ENCODE measurements at regions not wholly inside any gene's neighbourhood (a gene's known extent, or its start where the extent isn't known, plus 50 kb on each side); places are given as distances from the start of the nearest gene placed in this dataset.

DNA sequence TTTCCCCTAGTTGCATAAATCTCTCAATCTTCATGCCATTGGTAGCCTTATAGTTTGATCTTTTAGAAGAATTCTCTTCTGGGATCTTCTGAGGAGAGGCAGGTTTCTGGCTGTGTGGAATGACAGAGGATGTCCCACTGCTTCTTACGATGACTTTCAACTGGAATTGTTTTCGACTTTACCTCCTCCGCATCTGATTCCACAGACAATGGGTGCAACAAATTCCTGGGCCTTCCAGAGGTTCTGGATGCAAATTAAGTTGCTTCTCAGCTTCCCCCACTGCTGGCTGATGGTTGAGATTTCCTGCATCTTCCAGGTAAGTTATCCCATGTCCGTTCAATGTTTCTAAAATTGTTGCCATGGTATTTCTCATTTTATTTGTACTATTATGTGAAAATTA lies 142.3 kb upstream of the TSC22D1 start:
- BruUV-seq (replicated peaks): no TSS peak
- no peak for DNase-seq (ENCODE audit: low read depth, low spot score)
- Histone ChIP-seq H3K27me3 (ENCODE audit: control insufficient read depth in 2 of 2, insufficient read depth in 2 of 2, low read length in 2 of 2) (no peaks in the 10 kb centered on the region), H3K9ac (replicated peaks; ENCODE audit: extremely low read depth, insufficient read depth, low read length) (no peak overlapping the region), H3K4me2 (ENCODE audit: insufficient read depth, low read length) (no peak overlapping the region), H3K9me1 (replicated peaks; ENCODE audit: control insufficient read depth, extremely low read depth, insufficient read depth, low read length) (no peaks in the 10 kb centered on the region), H3K4me1 (ENCODE audit: control insufficient read depth, extremely low read depth, insufficient read depth, low read length) (peaks cover 16% of the 10 kb centered on the region), H4K20me1 (replicated peaks; ENCODE audit: control insufficient read depth, extremely low read depth, insufficient read depth, low read length) (no peaks in the 10 kb centered on the region), H3K79me2 (ENCODE audit: control insufficient read depth, insufficient read depth, low read length) (no peaks in the 10 kb centered on the region), H3K36me3 (ENCODE audit: control insufficient read depth in 2 of 2, extremely low read depth in 1 of 2, insufficient read depth in 2 of 2, low read length in 2 of 2) (no peaks in the 10 kb centered on the region), H3K4me3 (replicated peaks in 1 of 3; ENCODE audit: insufficient read depth in 1 of 3, low read depth in 1 of 3, low read length in 3 of 3) (no peak overlapping the region), H3K9me3 (replicated peaks; ENCODE audit: control insufficient read depth, insufficient read depth, low read length) (no peaks in the 10 kb centered on the region), H2AFZ (ENCODE audit: low read depth, low read length) (no peak overlapping the region), H3K27ac (ENCODE audit: insufficient read depth, low read depth, low read length) (no peak overlapping the region)
- TF ChIP-seq, protein P1, sequence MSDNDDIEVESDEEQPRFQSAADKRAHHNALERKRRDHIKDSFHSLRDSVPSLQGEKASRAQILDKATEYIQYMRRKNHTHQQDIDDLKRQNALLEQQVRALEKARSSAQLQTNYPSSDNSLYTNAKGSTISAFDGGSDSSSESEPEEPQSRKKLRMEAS (IDR thresholded peaks at IDR 0.05; ENCODE audit: insufficient read depth, insufficient read length): no peak
- dilution Hi-C loops (cut with MboI; ENCODE audit: extremely low pct_ligation_motif_present, low sequenced_read_pairs) (no loop called here), intact Hi-C loops (cut with micrococcal nuclease) (no loop called here)
- POLR2A ChIA-PET: no interaction called here
- no peak for FAIRE-seq
- CTCF ChIA-PET: no interaction called here

DNA sequence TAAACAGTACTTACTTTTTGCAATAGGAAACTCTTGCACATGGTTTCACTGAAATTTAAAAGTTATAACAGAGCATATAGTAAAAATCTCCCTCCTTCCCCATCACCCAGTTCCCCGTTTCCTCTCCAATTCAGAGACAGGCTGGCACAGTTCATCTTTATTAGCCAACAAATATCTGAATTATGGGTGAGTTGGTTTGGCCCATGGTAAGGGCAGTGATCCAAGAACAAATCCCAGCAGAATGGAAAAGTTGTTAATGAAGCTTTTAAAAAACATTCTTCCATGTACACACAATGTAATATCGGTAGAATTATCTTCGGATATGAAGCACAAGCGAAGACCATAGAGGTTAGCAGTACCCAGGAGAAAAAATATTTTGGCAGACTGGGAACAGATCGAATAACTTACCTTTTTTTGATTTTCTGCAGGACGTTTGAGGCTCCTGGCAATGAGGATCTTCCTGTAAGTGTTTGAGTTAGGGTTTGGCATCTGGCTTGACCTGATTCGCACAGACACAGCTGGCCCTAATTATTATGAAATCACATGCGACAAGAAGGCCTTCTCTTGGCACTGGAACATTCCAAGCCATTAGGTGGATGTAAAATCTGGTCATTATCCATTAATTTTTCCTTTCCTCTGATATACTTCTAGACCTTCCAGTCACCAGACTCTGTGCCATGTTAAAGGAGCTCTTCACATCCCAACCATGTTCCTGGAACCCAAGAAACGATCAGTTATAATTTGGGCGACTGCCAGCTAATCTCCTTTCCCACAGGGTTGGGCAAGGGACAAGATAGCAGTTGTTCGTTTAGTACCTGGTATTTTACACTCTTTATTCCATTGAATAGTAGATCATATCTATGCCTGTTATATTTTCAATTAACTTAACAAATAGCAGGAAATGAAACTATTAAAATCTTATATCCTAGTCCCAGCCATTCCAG lies 139.4 kb upstream of the TSC22D1 start:
- DNase-seq (ENCODE audit: low read depth, low spot score) (no peak), FAIRE-seq (no peak)
- dilution Hi-C loops (cut with MboI; ENCODE audit: extremely low pct_ligation_motif_present, low sequenced_read_pairs) (no loop called here), intact Hi-C loops (cut with micrococcal nuclease) (loop anchor here (2.0 kb wide), 3 partner anchors 23 to 139 kb away; partner anchors contain the start of gene TSC22D1)
- no peaks in the 10 kb centered on the region for H3K27me3 ChIP-seq (ENCODE audit: control insufficient read depth in 2 of 2, insufficient read depth in 2 of 2, low read length in 2 of 2)
- H2AFZ ChIP-seq (ENCODE audit: low read depth, low read length): no peak overlapping the region
- ChIA-PET CTCF (interaction anchor here (1.6 to 1.8 kb wide), 3 partner anchors 103 to 252 kb away, joined by 6 to 11 read pairs (median 6); no protein-coding TSS in a partner anchor), POLR2A (interaction anchor here (0.6 kb wide), 2 partner anchors 11 to 199 kb away, joined by 4 to 5 read pairs; no protein-coding TSS in a partner anchor)
- H3K79me2 ChIP-seq (ENCODE audit: control insufficient read depth, insufficient read depth, low read length): no peaks in the 10 kb centered on the region
- no peaks in the 10 kb centered on the region for H4K20me1 ChIP-seq (replicated peaks; ENCODE audit: control insufficient read depth, extremely low read depth, insufficient read depth, low read length)
- H3K4me2 ChIP-seq (ENCODE audit: insufficient read depth, low read length): no peak overlapping the region
- no peaks in the 10 kb centered on the region for H3K9me1 ChIP-seq (replicated peaks; ENCODE audit: control insufficient read depth, extremely low read depth, insufficient read depth, low read length)
- H3K4me1 ChIP-seq (ENCODE audit: control insufficient read depth, extremely low read depth, insufficient read depth, low read length): peaks cover 32% of the 10 kb centered on the region
- no peak overlapping the region for H3K27ac ChIP-seq (ENCODE audit: insufficient read depth, low read depth, low read length)
- BruUV-seq (replicated peaks): no TSS peak
- no peak overlapping the region for H3K9ac ChIP-seq (replicated peaks; ENCODE audit: extremely low read depth, insufficient read depth, low read length)
- H3K4me3 ChIP-seq (replicated peaks in 1 of 3; ENCODE audit: insufficient read depth in 1 of 3, low read depth in 1 of 3, low read length in 3 of 3): no peak overlapping the region
- TF ChIP-seq JUN (IDR thresholded peaks at IDR 0.05; ENCODE audit: borderline replicate concordance, insufficient read depth, insufficient read length, low read depth) (no peak), FOS (IDR thresholded peaks at IDR 0.05; ENCODE audit: borderline replicate concordance, insufficient read depth, low read length) (no peak), EZH2 (IDR thresholded peaks at IDR 0.05; ENCODE audit: borderline replicate concordance, low read depth, low read length, severe bottlenecking) (no peak), GATA2 (IDR thresholded peaks at IDR 0.05; ENCODE audit: insufficient read depth, insufficient read length, low read depth, low read length) (no peak), POLR2AphosphoS5 (IDR thresholded peaks at IDR 0.05; ENCODE audit: insufficient read depth, low read depth, low read length) (no peak), POLR2A (IDR thresholded peaks at IDR 0.05; ENCODE audit: low read depth, low read length) (no peak), MYC (IDR thresholded peaks at IDR 0.05; ENCODE audit: low read depth, low read length) (no peak)
- TF ChIP-seq, protein P2, sequence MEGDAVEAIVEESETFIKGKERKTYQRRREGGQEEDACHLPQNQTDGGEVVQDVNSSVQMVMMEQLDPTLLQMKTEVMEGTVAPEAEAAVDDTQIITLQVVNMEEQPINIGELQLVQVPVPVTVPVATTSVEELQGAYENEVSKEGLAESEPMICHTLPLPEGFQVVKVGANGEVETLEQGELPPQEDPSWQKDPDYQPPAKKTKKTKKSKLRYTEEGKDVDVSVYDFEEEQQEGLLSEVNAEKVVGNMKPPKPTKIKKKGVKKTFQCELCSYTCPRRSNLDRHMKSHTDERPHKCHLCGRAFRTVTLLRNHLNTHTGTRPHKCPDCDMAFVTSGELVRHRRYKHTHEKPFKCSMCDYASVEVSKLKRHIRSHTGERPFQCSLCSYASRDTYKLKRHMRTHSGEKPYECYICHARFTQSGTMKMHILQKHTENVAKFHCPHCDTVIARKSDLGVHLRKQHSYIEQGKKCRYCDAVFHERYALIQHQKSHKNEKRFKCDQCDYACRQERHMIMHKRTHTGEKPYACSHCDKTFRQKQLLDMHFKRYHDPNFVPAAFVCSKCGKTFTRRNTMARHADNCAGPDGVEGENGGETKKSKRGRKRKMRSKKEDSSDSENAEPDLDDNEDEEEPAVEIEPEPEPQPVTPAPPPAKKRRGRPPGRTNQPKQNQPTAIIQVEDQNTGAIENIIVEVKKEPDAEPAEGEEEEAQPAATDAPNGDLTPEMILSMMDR (IDR thresholded peaks at IDR 0.05; ENCODE audit: extremely low read depth in 1 of 2, insufficient read depth in 1 of 2, low read depth in 1 of 2, low read length in 2 of 2): no peak
- TF ChIP-seq, protein P1 (IDR thresholded peaks at IDR 0.05; ENCODE audit: insufficient read depth, insufficient read length): no peak
- H3K36me3 ChIP-seq (ENCODE audit: control insufficient read depth in 2 of 2, extremely low read depth in 1 of 2, insufficient read depth in 2 of 2, low read length in 2 of 2): no peaks in the 10 kb centered on the region
- no peaks in the 10 kb centered on the region for H3K9me3 ChIP-seq (replicated peaks; ENCODE audit: control insufficient read depth, insufficient read depth, low read length)
